PC-3 (cell line): ENCODE measurements at regions not wholly inside any gene's neighbourhood (a gene's known extent, or its start where the extent isn't known, plus 50 kb on each side); places are given as distances from the start of the nearest gene placed in this dataset.

Source experiments
- EZH2 ChIP-seq: fragments of 300-600 bp; sonication (generic); IDR thresholded peaks from one replicate; pipeline ENCODE4 v1.6.1; 2017; ENCODE audit warnings: antibody characterized with exemption, mild to moderate bottlenecking, low read length; ENCODE audit not compliant: unreplicated experiment
- EZH2phosphoT487 ChIP-seq: fragments of 300-600 bp; sonication (generic); IDR thresholded peaks from 2 replicates; pipeline ENCODE4 v1.6.1; 2018; ENCODE audit warnings: mild to moderate bottlenecking, antibody characterized with exemption, low read length, borderline replicate concordance
- TF ChIP-seq, protein P1 (sequence below): fragments of 300-600 bp; sonication (generic); conservative IDR thresholded peaks from 2 replicates; pipeline ENCODE4 v1.5.1; 2017; ENCODE audit warnings: antibody characterized with exemption, low read depth, mild to moderate bottlenecking, low read length

DNA sequence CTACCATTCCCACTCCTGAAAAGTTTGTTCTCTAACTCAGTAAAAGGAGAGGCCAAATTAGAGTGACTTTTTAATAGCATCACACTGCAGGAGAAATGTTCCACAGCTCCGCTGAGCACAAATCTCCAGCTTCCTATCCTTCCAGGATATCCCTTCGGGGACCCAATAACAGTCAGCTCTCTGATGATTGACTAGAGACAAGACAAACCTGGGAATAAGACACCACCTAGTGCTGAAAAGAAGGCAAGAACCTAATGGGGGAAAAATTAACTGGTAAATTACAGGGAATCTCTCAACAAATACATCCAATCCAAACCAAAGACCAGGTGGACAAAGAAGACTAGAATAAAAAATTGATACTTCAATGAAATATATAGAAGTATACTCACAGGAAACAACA lies 977.1 kb upstream of the SOX11 start:
- no peak for TF ChIP-seq EZH2
- TF ChIP-seq, protein P1, sequence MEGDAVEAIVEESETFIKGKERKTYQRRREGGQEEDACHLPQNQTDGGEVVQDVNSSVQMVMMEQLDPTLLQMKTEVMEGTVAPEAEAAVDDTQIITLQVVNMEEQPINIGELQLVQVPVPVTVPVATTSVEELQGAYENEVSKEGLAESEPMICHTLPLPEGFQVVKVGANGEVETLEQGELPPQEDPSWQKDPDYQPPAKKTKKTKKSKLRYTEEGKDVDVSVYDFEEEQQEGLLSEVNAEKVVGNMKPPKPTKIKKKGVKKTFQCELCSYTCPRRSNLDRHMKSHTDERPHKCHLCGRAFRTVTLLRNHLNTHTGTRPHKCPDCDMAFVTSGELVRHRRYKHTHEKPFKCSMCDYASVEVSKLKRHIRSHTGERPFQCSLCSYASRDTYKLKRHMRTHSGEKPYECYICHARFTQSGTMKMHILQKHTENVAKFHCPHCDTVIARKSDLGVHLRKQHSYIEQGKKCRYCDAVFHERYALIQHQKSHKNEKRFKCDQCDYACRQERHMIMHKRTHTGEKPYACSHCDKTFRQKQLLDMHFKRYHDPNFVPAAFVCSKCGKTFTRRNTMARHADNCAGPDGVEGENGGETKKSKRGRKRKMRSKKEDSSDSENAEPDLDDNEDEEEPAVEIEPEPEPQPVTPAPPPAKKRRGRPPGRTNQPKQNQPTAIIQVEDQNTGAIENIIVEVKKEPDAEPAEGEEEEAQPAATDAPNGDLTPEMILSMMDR = peak; percentile 44; the same call in 1 of the 2 replicates
- no peak for TF ChIP-seq EZH2phosphoT487
